AG04449 (cell line): ENCODE measurements at regions not wholly inside any gene's neighbourhood (a gene's known extent, or its start where the extent isn't known, plus 50 kb on each side); places are given as distances from the start of the nearest gene placed in this dataset.

Experiments used
- CTCF ChIA-PET: fragments of 350-600 bp; formaldehyde crosslinking; extraction: SDS; loops from one replicate; lab custom pipeline; 2021; ENCODE audit warnings: antibody characterized with exemption; lab: Yijun Ruan, JAX
- POLR2A ChIA-PET: fragments of 400-600, 350-600 bp; formaldehyde crosslinking; extraction: SDS; loops from one replicate; lab custom pipeline; 2020; ENCODE audit warnings: antibody characterized with exemption, inconsistent platforms; lab: Yijun Ruan, JAX
- DNase-seq: peaks from one replicate; pipeline ENCODE4 v3.0.0-alpha.2; 2010; ENCODE audit warnings: low read depth, low spot score
- H3K4me3 ChIP-seq: 2 replicates; pipeline ENCODE4 v1.5.1; 2011; ENCODE audit warnings: low read depth, mild to moderate bottlenecking, control low read depth, low read length
- CTCF ChIP-seq: IDR thresholded peaks from one replicate; pipeline ENCODE4 v1.5.1; 2011; ENCODE audit warnings: mild to moderate bottlenecking, moderate library complexity, low read length, control low read depth, inconsistent platforms; ENCODE audit not compliant: insufficient read depth; ENCODE audit errors: missing control alignments

DNA sequence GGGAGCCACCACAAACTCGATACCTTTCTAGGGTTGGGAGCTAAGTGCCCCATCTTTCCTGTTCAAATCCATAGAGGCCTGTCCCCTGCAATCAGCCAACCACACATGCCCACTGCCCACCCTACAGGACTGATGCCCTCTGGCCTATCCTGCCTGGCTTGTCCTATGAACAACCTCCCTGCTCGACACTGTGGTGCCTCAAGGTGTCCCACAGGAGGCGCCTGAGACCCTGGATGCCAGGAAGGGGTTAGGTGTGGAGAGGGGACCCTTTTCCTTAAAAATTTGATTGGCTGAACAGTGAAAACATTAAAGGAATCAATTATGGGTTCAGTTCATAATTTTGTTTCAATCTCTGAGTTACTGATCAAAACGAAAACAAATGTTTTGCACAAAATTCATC lies 97.3 kb upstream of the FZD10 start:
- no peak for DNase-seq
- POLR2A ChIA-PET: no interaction called here
- CTCF ChIA-PET: no interaction called here
- no peak overlapping the region for H3K4me3 ChIP-seq
- TF ChIP-seq CTCF: no peak

DNA sequence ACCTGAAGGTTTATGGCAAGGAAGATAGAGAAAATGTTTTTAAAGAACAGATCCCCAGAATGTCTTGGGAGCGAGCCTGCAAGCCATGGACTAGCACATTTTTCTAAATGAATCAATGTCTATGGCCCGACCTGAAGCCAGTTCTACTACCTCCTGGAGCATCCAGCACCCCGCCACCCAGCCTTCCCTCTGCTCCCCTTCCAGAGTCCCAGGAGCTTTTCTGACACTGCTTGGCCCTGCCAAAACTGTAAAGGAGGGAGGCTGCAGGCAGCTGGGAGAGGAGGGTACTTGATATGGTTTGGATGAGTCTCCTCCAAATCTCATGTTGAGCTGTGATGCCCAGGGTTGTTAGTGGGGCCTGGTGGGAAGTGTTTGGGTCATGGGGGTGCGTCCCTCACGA lies 95.5 kb upstream of the FZD10 start:
- H3K4me3 ChIP-seq: no peak overlapping the region
- POLR2A ChIA-PET: no interaction called here
- CTCF ChIA-PET: no interaction called here
- no peak for TF ChIP-seq CTCF
- DNase-seq: no peak

GRCh38 chr12:130068741-130069140 lies 93.5 kb upstream of the FZD10 start:
- DNase-seq: no peak
- ChIA-PET POLR2A (no interaction called here), CTCF (no interaction called here)
- TF ChIP-seq CTCF: no peak
- H3K4me3 ChIP-seq: no peak overlapping the region

GRCh38 chr12:130070126-130070611 lies 92.1 kb upstream of the FZD10 start:
- no peak for TF ChIP-seq CTCF
- no peak for DNase-seq
- ChIA-PET CTCF (no interaction called here), POLR2A (no interaction called here)
- H3K4me3 ChIP-seq: no peak overlapping the region

GRCh38 chr12:130073721-130074120 lies 88.5 kb upstream of the FZD10 start:
- TF ChIP-seq CTCF: no peak
- no peak for DNase-seq
- H3K4me3 ChIP-seq: no peak overlapping the region
- CTCF ChIA-PET: no interaction called here
- POLR2A ChIA-PET: no interaction called here

DNA sequence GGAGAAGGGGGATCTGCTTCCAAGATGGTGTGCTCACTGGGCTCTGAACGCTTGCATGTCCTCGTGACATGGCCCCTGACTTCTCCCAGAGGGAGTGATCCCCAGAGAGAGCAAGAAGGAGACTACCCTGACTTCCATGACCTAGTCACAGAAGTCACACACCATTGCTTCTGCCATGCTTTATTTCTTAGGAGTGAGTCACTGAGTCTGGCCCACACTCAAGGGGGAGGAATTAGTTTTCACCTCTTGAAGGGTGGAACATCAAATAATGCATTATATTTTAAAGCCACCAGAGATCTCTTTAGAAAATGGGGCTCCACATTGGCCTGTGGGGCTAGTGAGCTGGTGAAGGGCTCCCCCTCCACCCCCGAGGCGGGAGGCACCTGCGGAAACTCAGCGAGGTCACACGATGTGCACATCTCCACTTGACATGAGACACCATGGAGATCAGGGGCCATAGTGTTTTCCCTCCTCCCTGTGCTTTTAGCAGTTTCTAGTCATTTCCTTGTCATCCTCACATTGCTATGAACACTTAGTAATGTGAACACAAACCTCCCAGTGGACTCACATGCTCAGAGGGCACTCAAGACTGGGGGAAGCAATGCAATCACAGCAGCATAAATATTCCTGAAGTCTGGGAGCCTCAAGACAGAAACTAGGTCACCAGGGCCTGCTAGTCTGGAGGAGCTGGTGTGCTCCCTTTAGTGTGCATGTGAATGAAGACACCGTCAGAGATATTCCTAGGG lies 87.4 kb upstream of the FZD10 start:
- DNase-seq: no peak
- ChIA-PET POLR2A (no interaction called here), CTCF (no interaction called here)
- TF ChIP-seq CTCF: no peak
- H3K4me3 ChIP-seq: no peak overlapping the region
